ENCODE measurements at regions not wholly inside any gene's neighbourhood (a gene's known extent, or its start where the extent isn't known, plus 50 kb on each side); places are given as distances from the start of the nearest gene placed in this dataset.

GRCh38 chr11:133699071-133699470 lies 146.2 kb downstream of the SPATA19 start (continued):
- TF ChIP-seq, protein P1, sequence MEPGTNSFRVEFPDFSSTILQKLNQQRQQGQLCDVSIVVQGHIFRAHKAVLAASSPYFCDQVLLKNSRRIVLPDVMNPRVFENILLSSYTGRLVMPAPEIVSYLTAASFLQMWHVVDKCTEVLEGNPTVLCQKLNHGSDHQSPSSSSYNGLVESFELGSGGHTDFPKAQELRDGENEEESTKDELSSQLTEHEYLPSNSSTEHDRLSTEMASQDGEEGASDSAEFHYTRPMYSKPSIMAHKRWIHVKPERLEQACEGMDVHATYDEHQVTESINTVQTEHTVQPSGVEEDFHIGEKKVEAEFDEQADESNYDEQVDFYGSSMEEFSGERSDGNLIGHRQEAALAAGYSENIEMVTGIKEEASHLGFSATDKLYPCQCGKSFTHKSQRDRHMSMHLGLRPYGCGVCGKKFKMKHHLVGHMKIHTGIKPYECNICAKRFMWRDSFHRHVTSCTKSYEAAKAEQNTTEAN (CRISPR knock-in tag; IDR thresholded peaks at IDR 0.05): no peak

GRCh38 chr11:133698654-133699053 lies 146.7 kb downstream of the SPATA19 start:
- Mint-ChIP-seq H3K4me3 (no peak overlapping the region), H3K36me3 (no peaks in the 10 kb centered on the region), H3K27ac (no peak overlapping the region), H3K9me3 (peaks cover 11% of the 10 kb centered on the region; the same call in 1 of the 2 replicates), H3K27me3 (ENCODE audit: low read depth) (no peaks in the 10 kb centered on the region), H3K4me1 (peaks cover 7% of the 10 kb centered on the region; the same call in 1 of the 2 replicates)
- no peak for DNase-seq (ENCODE audit: low spot score)
- TF ChIP-seq HMGA2 (CRISPR knock-in tag; IDR thresholded peaks at IDR 0.05): no peak
- CTCF ChIA-PET: interaction anchor here (1.5 to 1.6 kb wide), 2 partner anchors 17 to 123 kb away, joined by 4 to 5 read pairs; no protein-coding TSS in a partner anchor
- POLR2A ChIA-PET: interaction anchor here (0.6 kb wide), 1 partner anchor 603 kb away, joined by 3 read pairs; no protein-coding TSS in a partner anchor
- ATAC-seq: no peak

GRCh38 chr11:133697603-133698180 lies 147.6 kb downstream of the SPATA19 start:
- TF ChIP-seq OVOL2 (CRISPR knock-in tag; IDR thresholded peaks at IDR 0.05; ENCODE audit: borderline replicate concordance) (no peak), MLX (CRISPR knock-in tag; IDR thresholded peaks at IDR 0.05) (no peak), TCF7 (CRISPR knock-in tag; IDR thresholded peaks at IDR 0.05; ENCODE audit: low read depth) (no peak), FOXP1 (CRISPR knock-in tag; IDR thresholded peaks at IDR 0.05; ENCODE audit: borderline replicate concordance) (no peak), CTCF (IDR thresholded peaks at IDR 0.05) (no peak), PREB (CRISPR knock-in tag; IDR thresholded peaks at IDR 0.05; ENCODE audit: borderline replicate concordance) (no peak), TP53 (CRISPR knock-in tag; IDR thresholded peaks at IDR 0.05) (no peak), E2F4 (CRISPR knock-in tag; IDR thresholded peaks at IDR 0.05; ENCODE audit: borderline replicate concordance, low read depth) (no peak), FOXJ3 (CRISPR knock-in tag; IDR thresholded peaks at IDR 0.05; ENCODE audit: borderline replicate concordance) (no peak), FOXP4 (CRISPR knock-in tag; IDR thresholded peaks at IDR 0.05) (no peak), NR3C1 (CRISPR knock-in tag; conservative IDR thresholded peaks at IDR 0.05; ENCODE audit: low read depth) (no peak)
- DNase-seq (ENCODE audit: low spot score) (no peak), ATAC-seq (no peak)
- H3K27me3 Mint-ChIP-seq (ENCODE audit: low read depth): no peaks in the 10 kb centered on the region
- peaks cover 11% of the 10 kb centered on the region; the same call in 1 of the 2 replicates for H3K9me3 Mint-ChIP-seq
- ChIA-PET POLR2A (no interaction called here), CTCF (interaction anchor here (1.0 to 1.6 kb wide), 2 partner anchors 7 to 16 kb away, joined by 3 to 5 read pairs; no protein-coding TSS in a partner anchor)
- H3K27ac Mint-ChIP-seq: no peak overlapping the region
- no peaks in the 10 kb centered on the region for H3K36me3 Mint-ChIP-seq
- no peak overlapping the region for H3K4me3 Mint-ChIP-seq
- H3K4me1 Mint-ChIP-seq: 0 out of 2 replicates have a peak, but pooled peaks cover 2% of the 10 kb centered on the region
